ENCODE measurements at regions not wholly inside any gene's neighbourhood (a gene's known extent, or its start where the extent isn't known, plus 50 kb on each side); places are given as distances from the start of the nearest gene placed in this dataset.

DNA sequence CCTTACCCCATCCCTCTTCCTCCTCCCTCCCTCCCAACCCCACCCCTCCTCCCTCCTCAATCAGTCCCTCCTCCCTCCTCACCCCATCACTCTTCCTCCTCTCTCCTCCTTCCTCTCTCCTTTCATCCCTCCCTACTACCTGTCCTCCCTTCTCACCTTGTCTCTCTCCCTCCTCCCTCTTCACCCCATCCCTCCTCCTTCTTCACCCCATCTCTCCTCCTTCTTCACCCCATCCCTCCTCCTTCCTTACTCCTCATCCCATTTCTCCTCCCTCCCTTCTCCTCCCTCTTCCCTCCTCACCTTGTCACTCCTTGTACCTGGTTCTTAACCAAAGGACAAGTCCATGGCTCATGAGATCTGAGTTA, 222.4 kb downstream of the TTLL2 start:
- no peak for ATAC-seq (ENCODE audit: low read depth)
- Mint-ChIP-seq H3K27ac (no peak overlapping the region), H3K36me3 (ENCODE audit: low read depth) (no peaks in the 10 kb centered on the region), H3K9me3 (no peaks in the 10 kb centered on the region), H3K4me1 (no peaks in the 10 kb centered on the region), H3K4me3 (no peak overlapping the region), H3K27me3 (peaks cover 3% of the 10 kb centered on the region)
- no peak for DNase-seq
- POLR2A ChIA-PET: no interaction called here
- intact Hi-C loops (cut with micrococcal nuclease): no loop called here
- CTCF ChIA-PET: no interaction called here
- TF ChIP-seq, protein P1, sequence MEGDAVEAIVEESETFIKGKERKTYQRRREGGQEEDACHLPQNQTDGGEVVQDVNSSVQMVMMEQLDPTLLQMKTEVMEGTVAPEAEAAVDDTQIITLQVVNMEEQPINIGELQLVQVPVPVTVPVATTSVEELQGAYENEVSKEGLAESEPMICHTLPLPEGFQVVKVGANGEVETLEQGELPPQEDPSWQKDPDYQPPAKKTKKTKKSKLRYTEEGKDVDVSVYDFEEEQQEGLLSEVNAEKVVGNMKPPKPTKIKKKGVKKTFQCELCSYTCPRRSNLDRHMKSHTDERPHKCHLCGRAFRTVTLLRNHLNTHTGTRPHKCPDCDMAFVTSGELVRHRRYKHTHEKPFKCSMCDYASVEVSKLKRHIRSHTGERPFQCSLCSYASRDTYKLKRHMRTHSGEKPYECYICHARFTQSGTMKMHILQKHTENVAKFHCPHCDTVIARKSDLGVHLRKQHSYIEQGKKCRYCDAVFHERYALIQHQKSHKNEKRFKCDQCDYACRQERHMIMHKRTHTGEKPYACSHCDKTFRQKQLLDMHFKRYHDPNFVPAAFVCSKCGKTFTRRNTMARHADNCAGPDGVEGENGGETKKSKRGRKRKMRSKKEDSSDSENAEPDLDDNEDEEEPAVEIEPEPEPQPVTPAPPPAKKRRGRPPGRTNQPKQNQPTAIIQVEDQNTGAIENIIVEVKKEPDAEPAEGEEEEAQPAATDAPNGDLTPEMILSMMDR (IDR thresholded peaks at IDR 0.05): no peak

DNA sequence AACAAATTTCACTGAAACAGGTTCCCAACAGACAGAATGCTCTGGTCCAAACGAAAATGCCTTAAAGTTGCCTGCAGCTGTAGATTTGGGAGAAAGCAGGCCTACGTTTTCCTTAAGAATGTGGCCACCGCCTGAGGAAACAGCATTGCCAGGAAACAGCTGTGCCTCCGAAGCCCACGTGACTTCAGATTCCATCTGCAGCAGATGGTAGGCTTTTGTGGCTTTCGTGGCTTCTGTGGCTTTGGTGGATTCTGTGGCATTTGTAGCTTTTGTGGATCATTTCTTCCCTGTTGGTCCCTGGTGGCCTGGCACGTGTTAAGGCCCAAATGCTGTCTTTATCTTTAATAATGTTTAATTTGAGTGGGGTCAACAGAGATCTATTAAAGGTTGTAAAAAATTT, 222.9 kb downstream of the TTLL2 start:
- DNase-seq (no peak), ATAC-seq (ENCODE audit: low read depth) (no peak)
- Mint-ChIP-seq H3K4me3 (no peak overlapping the region), H3K36me3 (ENCODE audit: low read depth) (no peaks in the 10 kb centered on the region), H3K4me1 (no peaks in the 10 kb centered on the region), H3K27ac (no peak overlapping the region), H3K27me3 (peaks cover 3% of the 10 kb centered on the region), H3K9me3 (no peaks in the 10 kb centered on the region)
- CTCF ChIA-PET: no interaction called here
- intact Hi-C loops (cut with micrococcal nuclease): no loop called here
- POLR2A ChIA-PET: no interaction called here
- TF ChIP-seq, protein P1 (IDR thresholded peaks at IDR 0.05): no peak

- Mint-ChIP-seq H3K9me3 (no peaks in the 10 kb centered on the region), H3K4me3 (no peak overlapping the region), H3K27me3 (peaks cover 3% of the 10 kb centered on the region), H3K27ac (no peak overlapping the region), H3K4me1 (no peaks in the 10 kb centered on the region), H3K36me3 (ENCODE audit: low read depth) (no peaks in the 10 kb centered on the region)
- intact Hi-C loops (cut with micrococcal nuclease): no loop called here
- DNase-seq (no peak), ATAC-seq (ENCODE audit: low read depth) (no peak)
- TF ChIP-seq, protein P1 (IDR thresholded peaks at IDR 0.05): no peak
- CTCF ChIA-PET: no interaction called here
- POLR2A ChIA-PET: no interaction called here
These were observed 223.6 kb downstream of the TTLL2 start for GRCh38 chr6:167548451-167548850.

DNA sequence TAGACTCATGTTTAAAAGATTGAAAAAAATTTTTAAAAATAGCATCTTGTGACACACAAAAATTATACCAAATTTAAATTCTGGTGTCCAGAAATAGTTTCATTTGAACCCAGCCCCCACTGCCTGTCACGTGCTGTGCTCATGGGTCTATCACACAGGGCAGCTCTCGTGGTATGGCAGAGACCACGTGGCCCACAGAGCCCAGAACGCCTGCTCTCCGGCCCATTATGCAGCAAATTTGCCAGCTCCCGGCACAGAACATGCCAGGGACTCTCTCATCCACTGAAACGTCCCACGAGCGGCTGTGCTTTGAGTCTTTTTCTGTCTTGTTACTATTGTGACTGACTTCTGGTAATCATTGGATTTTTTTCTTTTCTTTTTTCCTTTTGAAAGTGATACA, 224.3 kb downstream of the TTLL2 start:
- Mint-ChIP-seq H3K4me3 (no peak overlapping the region), H3K9me3 (no peaks in the 10 kb centered on the region), H3K27ac (no peak overlapping the region), H3K36me3 (ENCODE audit: low read depth) (no peaks in the 10 kb centered on the region), H3K4me1 (no peaks in the 10 kb centered on the region), H3K27me3 (peaks cover 3% of the 10 kb centered on the region)
- intact Hi-C loops (cut with micrococcal nuclease): no loop called here
- CTCF ChIA-PET: no interaction called here
- POLR2A ChIA-PET: interaction anchor here (0.7 kb wide), 1 partner anchor 12 kb away, joined by 8 read pairs; no protein-coding TSS in a partner anchor
- TF ChIP-seq, protein P1 (IDR thresholded peaks at IDR 0.05): no peak
- ATAC-seq (ENCODE audit: low read depth): no peak
- no peak for DNase-seq

GRCh38 chr6:167550941-167551627, 226.2 kb downstream of the TTLL2 start:
- no peak for ATAC-seq (ENCODE audit: low read depth)
- no peak overlapping the region for H3K27ac Mint-ChIP-seq
- POLR2A ChIA-PET: no interaction called here
- peaks cover 6% of the 10 kb centered on the region for H3K9me3 Mint-ChIP-seq
- intact Hi-C loops (cut with micrococcal nuclease): no loop called here
- no peak for DNase-seq
- CTCF ChIA-PET: no interaction called here
- H3K36me3 Mint-ChIP-seq (ENCODE audit: low read depth): no peaks in the 10 kb centered on the region
- H3K27me3 Mint-ChIP-seq: peaks cover 3% of the 10 kb centered on the region
- no peak overlapping the region for H3K4me3 Mint-ChIP-seq
- TF ChIP-seq, protein P1 (IDR thresholded peaks at IDR 0.05): no peak
- no peaks in the 10 kb centered on the region for H3K4me1 Mint-ChIP-seq

Data from activated B cell treated with CpG ODN at 0.5 μM for 24 hours (primary cell).